H9 (cell line): ENCODE measurements at regions not wholly inside any gene's neighbourhood (a gene's known extent, or its start where the extent isn't known, plus 50 kb on each side); places are given as distances from the start of the nearest gene placed in this dataset.
A peak's percentile ranks its signal among the peaks of the same experiment; 100 is the strongest.

ENCODE experiments used
- DNase-seq: peaks from one replicate; pipeline ENCODE4 v3.0.0-alpha.2; 2017
- H2AFZ ChIP-seq: one replicate; pipeline ENCODE4 v1.6.1; 2013; ENCODE audit warnings: mild to moderate bottlenecking, low read length, control low read depth, moderate library complexity
- H2AK5ac ChIP-seq: 2 replicates; pipeline ENCODE4 v1.6.1; 2013; ENCODE audit warnings: low read length, control low read depth, mixed read lengths; ENCODE audit not compliant: insufficient read length
- H2BK120ac ChIP-seq: one replicate; pipeline ENCODE4 v1.6.1; 2013; ENCODE audit warnings: low read depth, mild to moderate bottlenecking, low read length, control low read depth, inconsistent platforms; ENCODE audit not compliant: poor library complexity, severe bottlenecking
- H2BK12ac ChIP-seq: 2 replicates; pipeline ENCODE4 v1.6.1; 2013; ENCODE audit warnings: low read length, control low read depth, mixed read lengths, low read depth; ENCODE audit not compliant: insufficient read length
- H2BK15ac ChIP-seq: 2 replicates; pipeline ENCODE4 v1.6.1; 2013; ENCODE audit warnings: low read depth, low read length, control low read depth
- H2BK20ac ChIP-seq: one replicate; pipeline ENCODE4 v1.6.1; 2013; ENCODE audit warnings: low read depth, mild to moderate bottlenecking, low read length, control low read depth, inconsistent platforms; ENCODE audit not compliant: poor library complexity, severe bottlenecking
- H2BK5ac ChIP-seq: 2 replicates; pipeline ENCODE4 v1.6.1; 2013; ENCODE audit warnings: low read length, control low read depth, mixed read lengths; ENCODE audit not compliant: insufficient read length
- H3K14ac ChIP-seq: 2 replicates; pipeline ENCODE4 v1.6.1; 2013; ENCODE audit warnings: low read length, control low read depth; ENCODE audit not compliant: insufficient read depth
- H3K18ac ChIP-seq: 2 replicates; pipeline ENCODE4 v1.6.1; 2013; ENCODE audit warnings: low read depth, mild to moderate bottlenecking, mixed read lengths, low read length, control low read depth; ENCODE audit not compliant: insufficient read length
- H3K23ac ChIP-seq: 2 replicates; pipeline ENCODE4 v1.6.1; 2013; ENCODE audit warnings: low read length, control low read depth, mixed read lengths, low read depth; ENCODE audit not compliant: insufficient read length
- H3K23me2 ChIP-seq: 2 replicates; pipeline ENCODE4 v1.6.1; 2013; ENCODE audit warnings: low read depth, mild to moderate bottlenecking, mixed read lengths, low read length, control low read depth; ENCODE audit not compliant: insufficient read length, poor library complexity, severe bottlenecking
- H3K27ac ChIP-seq: 2 replicates; pipeline ENCODE4 v1.5.1; 2013; ENCODE audit warnings: low read length, control low read depth, mixed read lengths, low read depth; ENCODE audit not compliant: insufficient read length
- H3K27me3 ChIP-seq: 2 replicates; pipeline ENCODE4 v1.6.1; 2013; ENCODE audit warnings: low read length, control low read depth, inconsistent platforms; ENCODE audit not compliant: insufficient read depth
- H3K4ac ChIP-seq: 2 replicates; pipeline ENCODE4 v1.6.1; 2013; ENCODE audit warnings: low read depth, mild to moderate bottlenecking, control low read depth, inconsistent platforms, low read length, moderate library complexity
- H3K4me1 ChIP-seq: 2 replicates; pipeline ENCODE4 v1.6.1; 2013; ENCODE audit warnings: low read length, control low read depth, inconsistent platforms; ENCODE audit not compliant: insufficient read depth
- H3K4me2 ChIP-seq: 2 replicates; pipeline ENCODE4 v1.6.1; 2013; ENCODE audit warnings: low read length, control low read depth, mixed read lengths; ENCODE audit not compliant: insufficient read length, insufficient read depth
- H3K56ac ChIP-seq: 2 replicates; pipeline ENCODE4 v1.6.1; 2013; ENCODE audit warnings: low read depth, mild to moderate bottlenecking, mixed read lengths, low read length, control low read depth; ENCODE audit not compliant: insufficient read length
- H3K79me1 ChIP-seq: 2 replicates; pipeline ENCODE4 v1.6.1; 2013; ENCODE audit warnings: low read depth, mild to moderate bottlenecking, moderate library complexity, low read length, control low read depth, inconsistent platforms; ENCODE audit not compliant: insufficient read depth, poor library complexity, severe bottlenecking
- H3K79me2 ChIP-seq: 2 replicates; pipeline ENCODE4 v1.6.1; 2013; ENCODE audit warnings: low read length, control low read depth, inconsistent platforms; ENCODE audit not compliant: insufficient read depth
- H3K9ac ChIP-seq: 2 replicates; pipeline ENCODE4 v1.6.1; 2013; ENCODE audit warnings: low read length, control low read depth, mixed read lengths; ENCODE audit not compliant: insufficient read length; ENCODE audit errors: extremely low read depth
- H3K9me3 ChIP-seq: one replicate; pipeline ENCODE4 v1.6.1; 2013; ENCODE audit warnings: low read depth, low read length, inconsistent platforms; ENCODE audit not compliant: control insufficient read depth
- H3T11ph ChIP-seq: one replicate; pipeline ENCODE4 v1.6.1; 2013; ENCODE audit warnings: mild to moderate bottlenecking, low read length, control low read depth, inconsistent platforms
- H4K20me1 ChIP-seq: one replicate; pipeline ENCODE4 v1.6.1; 2013; ENCODE audit not compliant: control insufficient read depth, insufficient read length, insufficient read depth
- H4K5ac ChIP-seq: 2 replicates; pipeline ENCODE4 v1.6.1; 2013; ENCODE audit warnings: low read depth, mild to moderate bottlenecking, mixed read lengths, low read length, control low read depth; ENCODE audit not compliant: insufficient read length
- H4K8ac ChIP-seq: replicated peaks from 2 replicates; pipeline ENCODE4 v1.6.1; 2013; ENCODE audit warnings: low read length, control low read depth, mixed read lengths, low read depth; ENCODE audit not compliant: insufficient read length
- H4K91ac ChIP-seq: 2 replicates; pipeline ENCODE4 v1.6.1; 2013; ENCODE audit warnings: low read depth, mild to moderate bottlenecking, moderate library complexity, mixed read lengths, low read length, control low read depth; ENCODE audit not compliant: insufficient read length
- H3K27ac Mint-ChIP-seq, 3 experiments: 2 replicates in 2 of 3; 3 replicates in 1 of 3; pipeline ENCODE4 v1.8.0; 2020 to 2021; ENCODE audit warnings: mixed read lengths in 3 of 3, mild to moderate bottlenecking in 1 of 3, moderate library complexity in 1 of 3
- H3K27me3 Mint-ChIP-seq: 2 replicates; pipeline ENCODE4 v1.8.0; 2021; ENCODE audit warnings: low read depth, mild to moderate bottlenecking, moderate library complexity, mixed read lengths
- H3K36me3 Mint-ChIP-seq, 3 experiments: 2 replicates in 2 of 3; 3 replicates in 1 of 3; pipeline ENCODE4 v1.8.0; 2020 to 2021; ENCODE audit warnings: low read depth in 3 of 3, mixed read lengths in 3 of 3; ENCODE audit not compliant: insufficient read depth in 1 of 3
- H3K4me1 Mint-ChIP-seq, 2 experiments: 2 replicates each; pipeline ENCODE4 v1.8.0; 2020; ENCODE audit warnings: mixed read lengths in 2 of 2
- H3K4me3 Mint-ChIP-seq, 2 experiments: 2 replicates in 1 of 2; 3 replicates in 1 of 2; pipeline ENCODE4 v1.8.0; 2020 to 2021; ENCODE audit warnings: mild to moderate bottlenecking in 2 of 2, mixed read lengths in 2 of 2, moderate library complexity in 1 of 2
- H3K9me3 Mint-ChIP-seq, 2 experiments: 2 replicates in 1 of 2; 3 replicates in 1 of 2; pipeline ENCODE4 v1.8.0; 2020; ENCODE audit warnings: mild to moderate bottlenecking in 2 of 2, mixed read lengths in 2 of 2, moderate library complexity in 1 of 2
- WGBS: extraction: QIAGEN DNeasy Blood & Tissue Kit; methylation state at CpG from one replicate; pipeline ENCODE4 v1.1.7; 2013; ENCODE audit warnings: missing lambda C conversion rate, low lambda C conversion rate, mixed read lengths; ENCODE audit not compliant: insufficient read length; ENCODE audit errors: extremely low coverage; 5-methylcytosine and 5-hydroxymethylcytosine counted together
- TF ChIP-seq, protein P1 (sequence below): fragments of 200-600 bp; sonication (generic); conservative IDR thresholded peaks from 3 replicates; pipeline ENCODE4 v1.8.0; 2021; ENCODE audit warnings: antibody characterized with exemption, mild to moderate bottlenecking

DNA sequence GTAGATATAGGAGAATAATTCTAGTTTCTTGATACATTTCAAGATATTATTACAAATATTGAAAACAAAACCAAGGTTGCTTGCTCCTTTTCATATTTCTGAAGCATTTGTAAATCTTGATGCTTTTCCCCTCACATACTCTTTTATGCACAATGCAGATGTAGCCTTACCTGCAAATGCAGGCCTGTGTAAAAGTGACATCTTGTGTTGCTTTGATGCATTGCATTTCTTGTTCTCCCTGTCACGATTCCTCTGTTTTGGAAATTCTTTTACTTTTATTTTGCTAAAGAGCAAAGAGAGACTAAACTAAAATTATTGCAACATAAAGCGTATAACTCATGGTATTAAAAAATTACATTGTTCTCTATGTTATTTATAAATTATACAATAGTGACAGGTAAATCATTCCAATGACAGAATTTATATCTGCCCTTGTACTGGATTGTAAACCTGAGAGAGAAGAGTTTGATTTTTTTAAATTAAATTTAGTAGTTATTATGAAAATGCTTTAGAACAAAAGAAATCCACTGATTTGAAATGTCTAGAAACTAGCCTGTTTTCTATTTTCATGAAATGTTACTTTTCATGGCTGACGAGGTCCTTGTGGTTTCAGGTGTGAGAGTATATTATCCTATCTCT is 970.0 kb downstream of the MAT2B start:
- H3K4me3 Mint-ChIP-seq: no peak overlapping the region
- WGBS: no CpG with 5 or more reads among the region's 3 CpGs
- H3K79me1 ChIP-seq: no peaks in the 10 kb centered on the region
- no peak overlapping the region for H3K4me2 ChIP-seq
- no peak overlapping the region for H3K27ac Mint-ChIP-seq
- no peaks in the 10 kb centered on the region for H3K23me2 ChIP-seq
- no peak overlapping the region for H3K23ac ChIP-seq
- no peak overlapping the region for H3K27ac ChIP-seq
- DNase-seq: no peak
- no peak overlapping the region for H3K14ac ChIP-seq
- H3K27me3 Mint-ChIP-seq: no peaks in the 10 kb centered on the region
- H4K8ac ChIP-seq: no peak overlapping the region
- no peak overlapping the region for H2BK15ac ChIP-seq
- no peak overlapping the region for H3T11ph ChIP-seq
- no peak overlapping the region for H3K9ac ChIP-seq
- H3K18ac ChIP-seq: no peak overlapping the region
- H3K9me3 ChIP-seq: no peaks in the 10 kb centered on the region
- no peak overlapping the region for H2AFZ ChIP-seq
- peaks cover 0 to 8% (median 0%) of the 10 kb centered on the region in 3 experiments; a peak in 2 of 7 replicates for H3K36me3 Mint-ChIP-seq
- H4K91ac ChIP-seq: no peak overlapping the region
- no peak overlapping the region for H2AK5ac ChIP-seq
- peaks cover 0 to 7% of the 10 kb centered on the region in 2 experiments; a peak in 4 of 5 replicates for H3K9me3 Mint-ChIP-seq
- H2BK120ac ChIP-seq: no peak overlapping the region
- H3K79me2 ChIP-seq: no peaks in the 10 kb centered on the region
- H2BK5ac ChIP-seq: no peak overlapping the region
- H2BK12ac ChIP-seq: no peak overlapping the region
- H3K4ac ChIP-seq: no peak overlapping the region
- no peaks in the 10 kb centered on the region for H3K4me1 ChIP-seq
- no peaks in the 10 kb centered on the region for H4K20me1 ChIP-seq
- H3K56ac ChIP-seq: no peak overlapping the region
- peaks cover 9 to 10% of the 10 kb centered on the region in 2 experiments for H3K4me1 Mint-ChIP-seq
- H2BK20ac ChIP-seq: no peak overlapping the region
- H3K27me3 ChIP-seq: no peaks in the 10 kb centered on the region
- TF ChIP-seq, protein P1, sequence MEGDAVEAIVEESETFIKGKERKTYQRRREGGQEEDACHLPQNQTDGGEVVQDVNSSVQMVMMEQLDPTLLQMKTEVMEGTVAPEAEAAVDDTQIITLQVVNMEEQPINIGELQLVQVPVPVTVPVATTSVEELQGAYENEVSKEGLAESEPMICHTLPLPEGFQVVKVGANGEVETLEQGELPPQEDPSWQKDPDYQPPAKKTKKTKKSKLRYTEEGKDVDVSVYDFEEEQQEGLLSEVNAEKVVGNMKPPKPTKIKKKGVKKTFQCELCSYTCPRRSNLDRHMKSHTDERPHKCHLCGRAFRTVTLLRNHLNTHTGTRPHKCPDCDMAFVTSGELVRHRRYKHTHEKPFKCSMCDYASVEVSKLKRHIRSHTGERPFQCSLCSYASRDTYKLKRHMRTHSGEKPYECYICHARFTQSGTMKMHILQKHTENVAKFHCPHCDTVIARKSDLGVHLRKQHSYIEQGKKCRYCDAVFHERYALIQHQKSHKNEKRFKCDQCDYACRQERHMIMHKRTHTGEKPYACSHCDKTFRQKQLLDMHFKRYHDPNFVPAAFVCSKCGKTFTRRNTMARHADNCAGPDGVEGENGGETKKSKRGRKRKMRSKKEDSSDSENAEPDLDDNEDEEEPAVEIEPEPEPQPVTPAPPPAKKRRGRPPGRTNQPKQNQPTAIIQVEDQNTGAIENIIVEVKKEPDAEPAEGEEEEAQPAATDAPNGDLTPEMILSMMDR: peak; percentile 77
- H4K5ac ChIP-seq: no peak overlapping the region
